ENCODE measurements at regions not wholly inside any gene's neighbourhood (a gene's known extent, or its start where the extent isn't known, plus 50 kb on each side); places are given as distances from the start of the nearest gene placed in this dataset.

- peak overlapping the region; percentile 24; the same call in 1 of the 2 replicates for H2AFZ ChIP-seq (ENCODE audit: low read depth, low read length)
- peak overlapping the region; percentile 30; the same call in 1 of the 2 replicates for H3K9ac ChIP-seq (ENCODE audit: low read depth, low read length)
- no peaks in the 10 kb centered on the region for H3K9me3 ChIP-seq (ENCODE audit: insufficient read depth, low read length, severe bottlenecking)
- TF ChIP-seq, protein P1, sequence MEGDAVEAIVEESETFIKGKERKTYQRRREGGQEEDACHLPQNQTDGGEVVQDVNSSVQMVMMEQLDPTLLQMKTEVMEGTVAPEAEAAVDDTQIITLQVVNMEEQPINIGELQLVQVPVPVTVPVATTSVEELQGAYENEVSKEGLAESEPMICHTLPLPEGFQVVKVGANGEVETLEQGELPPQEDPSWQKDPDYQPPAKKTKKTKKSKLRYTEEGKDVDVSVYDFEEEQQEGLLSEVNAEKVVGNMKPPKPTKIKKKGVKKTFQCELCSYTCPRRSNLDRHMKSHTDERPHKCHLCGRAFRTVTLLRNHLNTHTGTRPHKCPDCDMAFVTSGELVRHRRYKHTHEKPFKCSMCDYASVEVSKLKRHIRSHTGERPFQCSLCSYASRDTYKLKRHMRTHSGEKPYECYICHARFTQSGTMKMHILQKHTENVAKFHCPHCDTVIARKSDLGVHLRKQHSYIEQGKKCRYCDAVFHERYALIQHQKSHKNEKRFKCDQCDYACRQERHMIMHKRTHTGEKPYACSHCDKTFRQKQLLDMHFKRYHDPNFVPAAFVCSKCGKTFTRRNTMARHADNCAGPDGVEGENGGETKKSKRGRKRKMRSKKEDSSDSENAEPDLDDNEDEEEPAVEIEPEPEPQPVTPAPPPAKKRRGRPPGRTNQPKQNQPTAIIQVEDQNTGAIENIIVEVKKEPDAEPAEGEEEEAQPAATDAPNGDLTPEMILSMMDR (IDR thresholded peaks at IDR 0.05; ENCODE audit: borderline replicate concordance, extremely low read depth, low read length, poor library complexity, severe bottlenecking) = no peak
- TF ChIP-seq EZH2 (IDR thresholded peaks at IDR 0.05; ENCODE audit: borderline replicate concordance, low read depth, low read length, severe bottlenecking) = no peak
- H4K20me1 ChIP-seq (ENCODE audit: insufficient read depth, low read length) = no peaks in the 10 kb centered on the region
- peak overlapping the region; percentile 55 for H3K4me2 ChIP-seq (ENCODE audit: insufficient read depth, low read length)
- DNase-seq (peak; percentile 37), ATAC-seq (ENCODE audit: insufficient read depth, low read depth) (peak; percentile 96)
- H3K4me3 ChIP-seq (ENCODE audit: low read depth in 1 of 2, low read length in 2 of 2) = peak overlapping the region in 1 of 2 experiments; percentile 14; a peak in 1 of 4 replicates
- no peaks in the 10 kb centered on the region for H3K36me3 ChIP-seq (ENCODE audit: insufficient read depth, low read length)
- no peaks in the 10 kb centered on the region for H3K79me2 ChIP-seq (ENCODE audit: insufficient read depth, low read length)
- peak overlapping the region; percentile 53 for H3K27ac ChIP-seq (ENCODE audit: low read length)
- peaks cover 18% of the 10 kb centered on the region for H3K4me1 ChIP-seq (ENCODE audit: insufficient read depth, low read length)
- no peaks in the 10 kb centered on the region for H3K27me3 ChIP-seq (ENCODE audit: insufficient read depth, low read length, poor library complexity)
Measured at GRCh38 chr15:97817276-97817890, 143.1 kb upstream of the ARRDC4 start.

DNA sequence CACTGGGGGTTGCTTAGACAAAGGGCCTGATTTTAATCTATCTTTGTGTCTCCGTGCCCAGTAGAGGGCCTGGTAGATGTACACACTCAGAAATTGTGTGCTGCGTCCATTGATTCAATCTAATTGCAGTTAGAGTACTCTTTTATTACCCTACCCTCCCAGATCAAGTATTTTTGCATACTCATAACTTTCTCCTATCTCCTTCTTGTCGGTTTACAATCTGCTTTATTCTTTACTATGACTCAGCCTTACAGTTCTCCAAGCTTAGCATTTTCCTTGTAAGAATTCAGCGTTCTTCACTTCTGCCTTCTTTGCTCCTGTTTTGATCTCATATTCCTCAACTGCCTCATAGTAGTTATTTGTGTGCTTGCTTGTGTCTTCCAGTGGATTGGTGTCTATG lies 124.5 kb upstream of the ARRDC4 start:
- H3K79me2 ChIP-seq (ENCODE audit: insufficient read depth, low read length) = no peaks in the 10 kb centered on the region
- H3K9me3 ChIP-seq (ENCODE audit: insufficient read depth, low read length, severe bottlenecking) = no peaks in the 10 kb centered on the region
- no peaks in the 10 kb centered on the region for H3K27me3 ChIP-seq (ENCODE audit: insufficient read depth, low read length, poor library complexity)
- H2AFZ ChIP-seq (ENCODE audit: low read depth, low read length) = no peak overlapping the region
- no peak for ATAC-seq (ENCODE audit: insufficient read depth, low read depth)
- no peak overlapping the region for H3K4me2 ChIP-seq (ENCODE audit: insufficient read depth, low read length)
- no peaks in the 10 kb centered on the region for H3K36me3 ChIP-seq (ENCODE audit: insufficient read depth, low read length)
- DNase-seq = no peak
- no peaks in the 10 kb centered on the region for H3K4me1 ChIP-seq (ENCODE audit: insufficient read depth, low read length)
- H3K9ac ChIP-seq (ENCODE audit: low read depth, low read length) = no peak overlapping the region
- no peak overlapping the region for H3K27ac ChIP-seq (ENCODE audit: low read length)
- TF ChIP-seq EZH2 (IDR thresholded peaks at IDR 0.05; ENCODE audit: borderline replicate concordance, low read depth, low read length, severe bottlenecking) = no peak
- TF ChIP-seq, protein P1 (IDR thresholded peaks at IDR 0.05; ENCODE audit: borderline replicate concordance, extremely low read depth, low read length, poor library complexity, severe bottlenecking) = no peak
- no peak overlapping the region for H3K4me3 ChIP-seq (ENCODE audit: low read depth in 1 of 2, low read length in 2 of 2)
- H4K20me1 ChIP-seq (ENCODE audit: insufficient read depth, low read length) = no peaks in the 10 kb centered on the region

DNA sequence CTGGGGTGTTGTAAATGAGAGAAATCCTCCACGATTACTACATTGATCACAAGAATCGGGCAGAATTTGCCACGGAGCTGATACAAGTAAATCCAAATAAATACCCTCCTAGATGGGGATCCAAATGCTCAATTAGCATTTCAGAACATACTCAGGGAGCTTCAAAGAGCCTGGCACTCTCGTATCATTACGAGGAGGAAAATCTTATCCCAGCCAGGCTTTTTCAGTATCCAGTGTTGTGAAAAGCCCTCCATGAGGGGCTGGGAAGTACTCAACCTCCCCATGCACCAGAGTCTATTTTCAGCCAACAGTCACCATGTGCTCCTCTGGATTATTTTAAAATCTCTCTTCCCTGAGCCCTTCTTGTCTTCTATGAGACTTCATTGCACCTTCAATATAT lies 122.6 kb upstream of the ARRDC4 start:
- H3K27me3 ChIP-seq (ENCODE audit: insufficient read depth, low read length, poor library complexity) = no peaks in the 10 kb centered on the region
- no peaks in the 10 kb centered on the region for H3K36me3 ChIP-seq (ENCODE audit: insufficient read depth, low read length)
- no peak for ATAC-seq (ENCODE audit: insufficient read depth, low read depth)
- H3K79me2 ChIP-seq (ENCODE audit: insufficient read depth, low read length) = no peaks in the 10 kb centered on the region
- no peaks in the 10 kb centered on the region for H4K20me1 ChIP-seq (ENCODE audit: insufficient read depth, low read length)
- no peaks in the 10 kb centered on the region for H3K4me1 ChIP-seq (ENCODE audit: insufficient read depth, low read length)
- H3K27ac ChIP-seq (ENCODE audit: low read length) = no peak overlapping the region
- no peak overlapping the region for H3K9ac ChIP-seq (ENCODE audit: low read depth, low read length)
- no peak overlapping the region for H3K4me2 ChIP-seq (ENCODE audit: insufficient read depth, low read length)
- H2AFZ ChIP-seq (ENCODE audit: low read depth, low read length) = no peak overlapping the region
- TF ChIP-seq, protein P1 (IDR thresholded peaks at IDR 0.05; ENCODE audit: borderline replicate concordance, extremely low read depth, low read length, poor library complexity, severe bottlenecking) = no peak
- TF ChIP-seq EZH2 (IDR thresholded peaks at IDR 0.05; ENCODE audit: borderline replicate concordance, low read depth, low read length, severe bottlenecking) = no peak
- H3K9me3 ChIP-seq (ENCODE audit: insufficient read depth, low read length, severe bottlenecking) = no peaks in the 10 kb centered on the region
- no peak for DNase-seq
- H3K4me3 ChIP-seq (ENCODE audit: low read depth in 1 of 2, low read length in 2 of 2) = no peak overlapping the region
